ENCODE measurements at regions not wholly inside any gene's neighbourhood (a gene's known extent, or its start where the extent isn't known, plus 50 kb on each side); places are given as distances from the start of the nearest gene placed in this dataset.

DNA sequence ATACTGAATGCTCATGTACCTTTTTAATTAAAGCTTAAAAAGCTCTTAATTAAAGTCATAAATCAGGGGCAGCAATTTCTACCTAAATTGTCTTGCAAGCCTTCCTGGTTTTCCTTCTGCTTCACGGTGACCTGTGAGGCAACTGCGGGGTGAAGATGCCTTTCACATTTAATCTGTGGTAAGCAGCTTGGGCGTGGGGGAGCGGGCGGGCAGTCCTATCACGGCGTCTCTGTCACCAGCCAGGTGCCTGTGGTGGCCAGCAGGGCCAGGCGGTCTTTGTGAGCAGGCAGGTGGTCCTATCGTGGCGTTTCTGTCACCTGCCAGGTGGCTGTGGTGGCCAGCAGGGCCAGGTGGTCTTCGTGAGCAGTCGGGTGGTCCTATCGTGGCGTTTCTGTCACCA is 269.2 kb upstream of the PPP2R2D start:
- H4K20me1 ChIP-seq (ENCODE audit: insufficient read depth, low read length): no peaks in the 10 kb centered on the region
- no peak overlapping the region for H3K27ac ChIP-seq (ENCODE audit: low read length)
- no peak overlapping the region for H3K4me3 ChIP-seq (ENCODE audit: low read length)
- no peaks in the 10 kb centered on the region for H3K9me3 ChIP-seq (replicated peaks; ENCODE audit: insufficient read depth, low read length)
- no peaks in the 10 kb centered on the region for H3F3A ChIP-seq (ENCODE audit: insufficient read depth, low read length)
- H3K79me2 ChIP-seq (ENCODE audit: low read length): no peaks in the 10 kb centered on the region
- no peaks in the 10 kb centered on the region for H3K27me3 ChIP-seq (replicated peaks; ENCODE audit: insufficient read depth, low read length)
- DNase-seq: no peak
- H3K9ac ChIP-seq (ENCODE audit: low read length): no peak overlapping the region
- no peaks in the 10 kb centered on the region for H3K9me2 ChIP-seq (replicated peaks; ENCODE audit: insufficient read depth, low read length)
- H2AFZ ChIP-seq (ENCODE audit: low read length): no peak overlapping the region
- H3K4me1 ChIP-seq (ENCODE audit: low read length): no peaks in the 10 kb centered on the region
- no peak overlapping the region for H3K4me2 ChIP-seq (ENCODE audit: low read depth, low read length)
- TF ChIP-seq EZH2phosphoT487 (IDR thresholded peaks at IDR 0.05; ENCODE audit: low read length): no peak
- TF ChIP-seq, protein P1, sequence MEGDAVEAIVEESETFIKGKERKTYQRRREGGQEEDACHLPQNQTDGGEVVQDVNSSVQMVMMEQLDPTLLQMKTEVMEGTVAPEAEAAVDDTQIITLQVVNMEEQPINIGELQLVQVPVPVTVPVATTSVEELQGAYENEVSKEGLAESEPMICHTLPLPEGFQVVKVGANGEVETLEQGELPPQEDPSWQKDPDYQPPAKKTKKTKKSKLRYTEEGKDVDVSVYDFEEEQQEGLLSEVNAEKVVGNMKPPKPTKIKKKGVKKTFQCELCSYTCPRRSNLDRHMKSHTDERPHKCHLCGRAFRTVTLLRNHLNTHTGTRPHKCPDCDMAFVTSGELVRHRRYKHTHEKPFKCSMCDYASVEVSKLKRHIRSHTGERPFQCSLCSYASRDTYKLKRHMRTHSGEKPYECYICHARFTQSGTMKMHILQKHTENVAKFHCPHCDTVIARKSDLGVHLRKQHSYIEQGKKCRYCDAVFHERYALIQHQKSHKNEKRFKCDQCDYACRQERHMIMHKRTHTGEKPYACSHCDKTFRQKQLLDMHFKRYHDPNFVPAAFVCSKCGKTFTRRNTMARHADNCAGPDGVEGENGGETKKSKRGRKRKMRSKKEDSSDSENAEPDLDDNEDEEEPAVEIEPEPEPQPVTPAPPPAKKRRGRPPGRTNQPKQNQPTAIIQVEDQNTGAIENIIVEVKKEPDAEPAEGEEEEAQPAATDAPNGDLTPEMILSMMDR (IDR thresholded peaks at IDR 0.05; ENCODE audit: low read length): no peak
- TF ChIP-seq EZH2 (optimal IDR thresholded peaks at IDR 0.05; ENCODE audit: low read depth, low read length): no peak
- H3K36me3 ChIP-seq (replicated peaks; ENCODE audit: insufficient read depth, low read length): no peaks in the 10 kb centered on the region

DNA sequence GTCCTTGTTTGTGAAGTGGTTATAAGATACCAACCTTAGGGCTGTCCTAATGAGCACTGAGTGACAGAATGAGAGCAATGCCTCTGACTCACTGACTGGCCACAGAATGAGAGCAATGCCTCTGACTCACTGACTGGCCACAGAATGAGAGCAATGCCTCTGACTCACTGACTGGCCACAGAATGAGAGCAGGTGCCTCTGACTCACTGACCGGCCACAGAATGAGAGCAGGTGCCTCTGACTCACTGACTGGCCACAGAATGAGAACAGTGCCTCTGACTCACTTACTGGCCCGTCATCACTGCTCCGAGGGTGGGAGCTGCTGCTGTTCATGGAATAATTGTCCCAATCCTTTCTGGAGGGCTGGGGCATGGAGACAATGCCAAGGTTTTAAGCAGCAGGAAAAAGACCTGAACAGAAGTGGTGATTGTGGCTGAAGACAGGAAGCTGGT is 265.2 kb upstream of the PPP2R2D start:
- Histone ChIP-seq H2AFZ (ENCODE audit: low read length) (no peak overlapping the region), H3K27me3 (replicated peaks; ENCODE audit: insufficient read depth, low read length) (no peaks in the 10 kb centered on the region), H3K4me3 (ENCODE audit: low read length) (no peak overlapping the region), H3K79me2 (ENCODE audit: low read length) (no peaks in the 10 kb centered on the region), H3K27ac (ENCODE audit: low read length) (no peak overlapping the region), H4K20me1 (ENCODE audit: insufficient read depth, low read length) (no peaks in the 10 kb centered on the region), H3K36me3 (replicated peaks; ENCODE audit: insufficient read depth, low read length) (no peaks in the 10 kb centered on the region), H3K9me2 (replicated peaks; ENCODE audit: insufficient read depth, low read length) (no peaks in the 10 kb centered on the region), H3F3A (ENCODE audit: insufficient read depth, low read length) (no peaks in the 10 kb centered on the region), H3K9me3 (replicated peaks; ENCODE audit: insufficient read depth, low read length) (no peaks in the 10 kb centered on the region), H3K9ac (ENCODE audit: low read length) (no peak overlapping the region), H3K4me1 (ENCODE audit: low read length) (no peaks in the 10 kb centered on the region), H3K4me2 (ENCODE audit: low read depth, low read length) (no peak overlapping the region)
- no peak for DNase-seq
- TF ChIP-seq, protein P1 (IDR thresholded peaks at IDR 0.05; ENCODE audit: low read length): no peak
- TF ChIP-seq EZH2 (optimal IDR thresholded peaks at IDR 0.05; ENCODE audit: low read depth, low read length) (no peak), EZH2phosphoT487 (IDR thresholded peaks at IDR 0.05; ENCODE audit: low read length) (no peak)

DNA sequence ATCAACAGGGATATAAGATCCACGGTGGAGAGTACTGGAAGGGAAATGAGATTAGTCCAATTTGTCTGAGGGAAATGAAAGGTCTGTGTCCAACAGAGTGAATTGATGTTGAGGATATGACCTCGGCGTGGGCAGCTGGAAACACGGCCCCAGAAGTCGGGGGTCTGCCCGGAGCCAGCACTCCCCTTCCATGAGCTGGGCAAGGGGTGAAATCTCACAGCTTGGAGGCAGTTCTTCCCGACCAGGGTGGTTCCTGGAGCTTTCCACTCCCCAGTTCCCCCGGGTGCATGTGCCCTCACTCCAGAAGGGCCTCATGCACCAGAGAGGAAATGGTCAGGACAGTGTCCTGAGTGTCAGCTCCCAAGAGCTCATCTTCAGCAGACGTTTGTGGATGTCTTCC is 264.7 kb upstream of the PPP2R2D start:
- TF ChIP-seq EZH2 (optimal IDR thresholded peaks at IDR 0.05; ENCODE audit: low read depth, low read length) (no peak), EZH2phosphoT487 (IDR thresholded peaks at IDR 0.05; ENCODE audit: low read length) (no peak)
- TF ChIP-seq, protein P1 (IDR thresholded peaks at IDR 0.05; ENCODE audit: low read length): no peak
- Histone ChIP-seq H3K4me3 (ENCODE audit: low read length) (no peak overlapping the region), H3K79me2 (ENCODE audit: low read length) (no peaks in the 10 kb centered on the region), H3K4me2 (ENCODE audit: low read depth, low read length) (no peak overlapping the region), H3K36me3 (replicated peaks; ENCODE audit: insufficient read depth, low read length) (no peaks in the 10 kb centered on the region), H3K9ac (ENCODE audit: low read length) (no peak overlapping the region), H3K4me1 (ENCODE audit: low read length) (no peaks in the 10 kb centered on the region), H3K9me2 (replicated peaks; ENCODE audit: insufficient read depth, low read length) (no peaks in the 10 kb centered on the region), H3K9me3 (replicated peaks; ENCODE audit: insufficient read depth, low read length) (no peaks in the 10 kb centered on the region), H2AFZ (ENCODE audit: low read length) (no peak overlapping the region), H3K27ac (ENCODE audit: low read length) (no peak overlapping the region), H4K20me1 (ENCODE audit: insufficient read depth, low read length) (no peaks in the 10 kb centered on the region), H3F3A (ENCODE audit: insufficient read depth, low read length) (no peaks in the 10 kb centered on the region), H3K27me3 (replicated peaks; ENCODE audit: insufficient read depth, low read length) (no peaks in the 10 kb centered on the region)
- DNase-seq: no peak

Measured in MM.1S (cell line).